ENCODE measurements at regions not wholly inside any gene's neighbourhood (a gene's known extent, or its start where the extent isn't known, plus 50 kb on each side); places are given as distances from the start of the nearest gene placed in this dataset.

DNA sequence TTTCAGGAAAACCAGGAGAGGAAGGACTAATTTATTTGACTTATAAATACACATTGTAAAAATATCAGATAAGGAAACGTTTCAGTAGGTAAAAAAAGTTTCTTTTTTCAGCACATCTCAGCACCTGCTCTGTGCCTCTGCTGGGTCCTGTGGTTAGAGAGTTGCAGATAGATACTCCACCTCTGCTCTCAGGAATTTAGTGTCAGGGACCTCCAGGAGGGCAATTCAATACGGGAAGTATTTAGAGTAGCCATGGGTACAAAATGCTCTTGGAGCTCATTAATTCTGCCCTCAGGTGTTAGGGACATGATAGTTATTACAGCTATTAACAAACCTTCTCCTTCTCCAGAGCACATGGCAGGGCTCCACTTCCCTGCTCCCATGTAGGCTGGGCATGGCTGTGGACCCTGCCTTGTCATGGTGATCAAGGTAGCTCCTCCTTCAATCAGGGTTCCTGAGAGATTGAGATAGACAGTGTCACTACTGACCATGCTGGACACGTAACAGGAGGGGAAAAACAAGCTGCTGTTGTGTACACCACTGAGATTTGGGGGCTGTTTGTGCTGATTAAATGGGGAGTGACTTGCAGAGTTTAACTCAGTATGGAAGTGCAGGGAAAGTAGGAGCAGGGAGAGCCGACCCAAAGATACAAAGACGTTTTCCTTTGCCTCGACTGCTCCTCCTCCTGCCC is 185.6 kb upstream of the COPS8 start:
- DNase-seq (ENCODE audit: extremely low spot score): no peak
- ChIA-PET POLR2A (no interaction called here), CTCF (interaction anchor here (0.8 kb wide), 1 partner anchor 424 kb away, joined by 3 read pairs; no protein-coding TSS in a partner anchor)
- TF ChIP-seq HDGF (IDR thresholded peaks at IDR 0.05; ENCODE audit: borderline replicate concordance) (no peak), SP1 (IDR thresholded peaks at IDR 0.05) (no peak), ELF4 (IDR thresholded peaks at IDR 0.05) (no peak), FOXM1 (IDR thresholded peaks at IDR 0.05; ENCODE audit: borderline replicate concordance) (no peak), FOXA1 (IDR thresholded peaks at IDR 0.05) (no peak), CTBP1 (IDR thresholded peaks at IDR 0.05; ENCODE audit: borderline replicate concordance) (no peak), SUZ12 (IDR thresholded peaks at IDR 0.05) (no peak), ZNF384 (IDR thresholded peaks at IDR 0.05) (no peak), BHLHE40 (IDR thresholded peaks at IDR 0.05; ENCODE audit: borderline replicate concordance) (no peak), L3MBTL2 (conservative IDR thresholded peaks at IDR 0.05) (no peak), NFRKB (IDR thresholded peaks at IDR 0.05) (no peak), FOXK2 (IDR thresholded peaks at IDR 0.05) (no peak), TARDBP (IDR thresholded peaks at IDR 0.05) (no peak), ARNT (IDR thresholded peaks at IDR 0.05) (no peak), LEF1 (IDR thresholded peaks at IDR 0.05; ENCODE audit: borderline replicate concordance) (no peak)
- TF ChIP-seq, protein P1, sequence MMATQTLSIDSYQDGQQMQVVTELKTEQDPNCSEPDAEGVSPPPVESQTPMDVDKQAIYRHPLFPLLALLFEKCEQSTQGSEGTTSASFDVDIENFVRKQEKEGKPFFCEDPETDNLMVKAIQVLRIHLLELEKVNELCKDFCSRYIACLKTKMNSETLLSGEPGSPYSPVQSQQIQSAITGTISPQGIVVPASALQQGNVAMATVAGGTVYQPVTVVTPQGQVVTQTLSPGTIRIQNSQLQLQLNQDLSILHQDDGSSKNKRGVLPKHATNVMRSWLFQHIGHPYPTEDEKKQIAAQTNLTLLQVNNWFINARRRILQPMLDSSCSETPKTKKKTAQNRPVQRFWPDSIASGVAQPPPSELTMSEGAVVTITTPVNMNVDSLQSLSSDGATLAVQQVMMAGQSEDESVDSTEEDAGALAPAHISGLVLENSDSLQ (IDR thresholded peaks at IDR 0.05): no peak

DNA sequence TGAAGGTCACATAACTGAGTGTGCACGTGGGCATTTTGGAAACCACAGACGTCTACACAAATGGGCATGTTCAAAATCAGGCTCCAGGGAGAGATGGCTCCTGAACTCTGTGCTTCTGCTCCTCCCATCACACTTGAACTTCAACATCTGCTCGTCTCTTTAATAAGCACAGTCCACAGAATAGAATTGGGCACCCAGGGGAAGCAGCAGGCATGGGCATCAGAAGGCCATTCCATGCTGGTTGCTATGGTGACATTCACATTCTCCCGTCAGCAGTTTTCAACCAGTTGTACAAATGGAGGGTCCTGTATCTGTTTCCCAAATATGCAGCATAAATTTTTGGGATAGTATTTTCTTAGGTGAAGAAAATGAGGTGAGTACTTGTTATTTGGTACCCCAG is 183.7 kb upstream of the COPS8 start:
- CTCF ChIA-PET: no interaction called here
- TF ChIP-seq SP1 (IDR thresholded peaks at IDR 0.05) (no peak), FOXK2 (IDR thresholded peaks at IDR 0.05) (no peak)
- DNase-seq (ENCODE audit: extremely low spot score): no peak
- POLR2A ChIA-PET: no interaction called here

DNA sequence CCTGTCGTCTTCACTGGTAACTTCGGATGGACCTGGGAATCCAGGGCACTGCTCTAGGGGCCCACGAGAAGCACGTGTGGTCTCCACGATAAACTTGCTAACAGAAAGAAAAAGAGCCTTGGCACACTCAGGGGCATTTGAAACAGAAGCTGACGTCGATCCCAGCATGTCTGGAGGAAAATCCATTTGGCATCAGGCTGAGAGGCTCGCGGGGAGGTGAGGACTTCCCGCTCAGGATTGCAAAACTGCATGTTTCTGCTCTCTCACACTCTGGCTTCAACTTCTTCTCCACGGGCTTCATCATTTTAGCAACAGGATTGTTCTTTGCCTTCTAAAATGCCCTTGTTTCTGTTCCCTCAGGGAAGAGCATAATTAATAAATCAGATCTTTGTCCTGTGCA is 181.7 kb upstream of the COPS8 start:
- TF ChIP-seq FOXM1 (IDR thresholded peaks at IDR 0.05; ENCODE audit: borderline replicate concordance) (no peak), HDGF (IDR thresholded peaks at IDR 0.05; ENCODE audit: borderline replicate concordance) (no peak), ZNF384 (IDR thresholded peaks at IDR 0.05) (no peak), LEF1 (IDR thresholded peaks at IDR 0.05; ENCODE audit: borderline replicate concordance) (no peak), ELF4 (IDR thresholded peaks at IDR 0.05) (no peak), L3MBTL2 (conservative IDR thresholded peaks at IDR 0.05) (no peak), CTBP1 (IDR thresholded peaks at IDR 0.05; ENCODE audit: borderline replicate concordance) (no peak), ARNT (IDR thresholded peaks at IDR 0.05) (no peak), SUZ12 (IDR thresholded peaks at IDR 0.05) (no peak), NFRKB (IDR thresholded peaks at IDR 0.05) (no peak), FOXA1 (IDR thresholded peaks at IDR 0.05) (no peak), FOXK2 (IDR thresholded peaks at IDR 0.05) (no peak), BHLHE40 (IDR thresholded peaks at IDR 0.05; ENCODE audit: borderline replicate concordance) (no peak), TARDBP (IDR thresholded peaks at IDR 0.05) (no peak)
- ChIA-PET POLR2A (no interaction called here), CTCF (no interaction called here)
- no peak for DNase-seq (ENCODE audit: extremely low spot score)

DNA sequence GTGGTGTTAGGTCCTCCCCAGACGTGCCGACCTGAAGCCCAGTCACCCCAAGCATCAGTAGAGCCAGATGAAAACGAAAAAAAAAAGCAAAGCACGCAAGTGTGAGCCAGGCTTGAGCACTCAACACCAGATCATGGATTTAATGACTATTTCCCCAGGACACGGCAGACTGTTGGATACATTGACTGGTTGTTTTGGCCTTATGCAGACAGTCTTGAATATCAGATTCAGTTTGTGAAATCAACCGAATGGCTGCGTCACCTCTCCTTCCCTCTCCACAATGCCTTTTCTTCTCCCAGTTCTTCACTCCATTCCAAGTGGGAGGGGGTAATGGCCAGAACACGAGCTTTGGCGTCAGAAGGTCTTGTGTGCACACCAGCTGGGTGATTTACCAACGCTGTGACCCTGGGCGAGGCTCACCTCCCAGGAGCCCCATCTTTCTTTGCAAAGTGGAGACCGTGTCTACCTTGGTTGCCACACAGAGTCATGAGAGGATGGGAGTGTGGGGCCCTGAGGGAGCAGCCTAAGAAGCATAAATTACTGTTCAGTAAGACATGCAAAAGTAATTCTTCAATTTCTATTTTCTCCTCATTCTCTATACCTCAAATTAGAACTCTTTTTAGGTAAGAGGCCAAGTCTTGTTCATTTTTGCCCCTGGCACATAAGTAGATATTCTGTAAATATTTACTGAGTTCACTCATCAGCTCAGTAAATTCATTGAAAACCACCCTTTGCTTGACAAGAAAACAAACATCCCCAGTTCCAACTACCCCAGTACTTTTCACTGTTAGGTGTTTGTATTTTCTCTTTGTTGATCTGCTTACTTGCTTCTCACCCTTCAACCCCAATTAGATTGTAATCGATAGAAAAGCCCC is 181.1 kb upstream of the COPS8 start:
- CTCF ChIA-PET: no interaction called here
- POLR2A ChIA-PET: no interaction called here
- TF ChIP-seq CTBP1 (IDR thresholded peaks at IDR 0.05; ENCODE audit: borderline replicate concordance) (no peak), FOXM1 (IDR thresholded peaks at IDR 0.05; ENCODE audit: borderline replicate concordance) (no peak)
- DNase-seq (ENCODE audit: extremely low spot score): no peak

DNA sequence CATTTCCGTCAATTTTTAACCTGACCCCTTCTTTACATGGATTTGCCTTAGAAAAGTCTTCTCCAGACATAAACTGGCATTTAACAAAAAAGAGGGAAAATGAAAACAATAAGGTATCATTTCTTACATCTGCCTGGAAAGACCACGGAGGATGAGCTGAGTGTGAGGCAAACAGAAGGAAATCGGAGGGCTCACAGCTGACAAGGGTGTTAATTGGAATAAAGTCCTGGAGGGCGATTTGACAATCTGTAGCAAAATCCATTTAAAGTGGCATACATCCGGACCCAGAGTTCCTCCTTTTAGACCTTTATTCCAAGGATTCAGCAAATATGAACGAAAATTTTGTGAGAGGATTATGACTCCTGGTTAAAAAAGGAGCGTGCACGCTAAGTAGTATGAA is 179.7 kb upstream of the COPS8 start:
- DNase-seq (ENCODE audit: extremely low spot score): no peak
- POLR2A ChIA-PET: no interaction called here
- CTCF ChIA-PET: interaction anchor here (0.7 kb wide), 1 partner anchor 162 kb away, joined by 3 read pairs; no protein-coding TSS in a partner anchor
- TF ChIP-seq CTBP1 (IDR thresholded peaks at IDR 0.05; ENCODE audit: borderline replicate concordance) (no peak), FOXK2 (IDR thresholded peaks at IDR 0.05) (no peak), HDGF (IDR thresholded peaks at IDR 0.05; ENCODE audit: borderline replicate concordance) (no peak), SUZ12 (IDR thresholded peaks at IDR 0.05) (no peak), FOXM1 (IDR thresholded peaks at IDR 0.05; ENCODE audit: borderline replicate concordance) (no peak), LEF1 (IDR thresholded peaks at IDR 0.05; ENCODE audit: borderline replicate concordance) (no peak), BHLHE40 (IDR thresholded peaks at IDR 0.05; ENCODE audit: borderline replicate concordance) (no peak), NFRKB (IDR thresholded peaks at IDR 0.05) (no peak), L3MBTL2 (conservative IDR thresholded peaks at IDR 0.05) (no peak), TARDBP (IDR thresholded peaks at IDR 0.05) (no peak), ARNT (IDR thresholded peaks at IDR 0.05) (no peak), ZNF384 (IDR thresholded peaks at IDR 0.05) (no peak), FOXA1 (IDR thresholded peaks at IDR 0.05) (no peak)
- TF ChIP-seq, protein P1 (IDR thresholded peaks at IDR 0.05): no peak

DNA sequence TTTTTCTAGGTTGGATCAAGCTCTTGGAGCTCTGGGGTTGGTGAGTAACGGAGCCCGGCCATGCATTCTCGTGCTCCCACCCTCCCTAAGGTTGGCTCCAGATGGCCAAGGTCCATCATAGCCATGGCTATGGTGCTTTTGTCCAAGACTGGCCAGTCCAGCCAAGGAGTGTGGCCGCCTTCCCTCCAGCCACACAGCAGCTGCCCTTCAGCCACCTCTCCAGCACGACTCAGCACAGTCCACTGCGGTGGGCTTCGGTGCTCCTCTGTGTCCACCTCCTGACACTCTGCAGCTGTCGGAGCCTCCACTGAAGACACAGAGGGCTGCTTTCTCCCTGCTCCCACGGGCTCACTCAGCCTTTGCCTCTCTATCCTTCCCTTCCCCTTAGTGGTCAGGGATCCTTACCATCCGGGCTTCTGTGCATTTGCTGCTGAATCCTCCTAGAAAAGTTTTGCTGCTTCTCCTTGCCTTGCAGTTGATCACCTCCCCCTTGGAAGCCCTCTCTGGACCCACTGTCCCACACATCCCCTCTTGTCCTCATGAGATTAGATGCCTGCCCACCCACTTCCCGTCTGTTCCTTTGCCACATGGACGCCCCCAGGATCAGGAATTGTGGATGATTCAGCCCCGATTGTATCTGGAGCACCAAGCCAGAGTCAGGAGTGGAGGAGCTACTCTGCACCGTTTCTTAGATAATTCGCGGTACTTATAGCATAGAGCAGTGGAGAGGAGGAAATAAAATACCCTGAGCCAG is 177.1 kb upstream of the COPS8 start:
- POLR2A ChIA-PET: no interaction called here
- CTCF ChIA-PET: no interaction called here
- DNase-seq (ENCODE audit: extremely low spot score): no peak
- TF ChIP-seq FOXA1 (IDR thresholded peaks at IDR 0.05): no peak
- TF ChIP-seq BHLHE40 (IDR thresholded peaks at IDR 0.05; ENCODE audit: borderline replicate concordance): no peak
- TF ChIP-seq LEF1 (IDR thresholded peaks at IDR 0.05; ENCODE audit: borderline replicate concordance): no peak
- TF ChIP-seq, protein P1 (IDR thresholded peaks at IDR 0.05): no peak
- TF ChIP-seq ZNF384 (IDR thresholded peaks at IDR 0.05): no peak
- TF ChIP-seq HDGF (IDR thresholded peaks at IDR 0.05; ENCODE audit: borderline replicate concordance): no peak
- TF ChIP-seq ELF4 (IDR thresholded peaks at IDR 0.05): no peak
- TF ChIP-seq SUZ12 (IDR thresholded peaks at IDR 0.05): no peak
- no peak for TF ChIP-seq ARNT (IDR thresholded peaks at IDR 0.05)
- no peak for TF ChIP-seq FOXK2 (IDR thresholded peaks at IDR 0.05)
- no peak for TF ChIP-seq TARDBP (IDR thresholded peaks at IDR 0.05)
- no peak for TF ChIP-seq NFRKB (IDR thresholded peaks at IDR 0.05)
- TF ChIP-seq CTBP1 (IDR thresholded peaks at IDR 0.05; ENCODE audit: borderline replicate concordance): no peak
- no peak for TF ChIP-seq L3MBTL2 (conservative IDR thresholded peaks at IDR 0.05)
- no peak for TF ChIP-seq FOXM1 (IDR thresholded peaks at IDR 0.05; ENCODE audit: borderline replicate concordance)

Data from HEK293T (cell line).